Aorta (tissue), 5 donors: ENCODE measurements at regions not wholly inside any gene's neighbourhood (a gene's known extent, or its start where the extent isn't known, plus 50 kb on each side); places are given as distances from the start of the nearest gene placed in this dataset.

Experiments used
- ATAC-seq: fragments of 200-7000 bp; cut with Tn5 transposase; one replicate; pipeline ENCODE4 v1.9.1; 2022; ENCODE audit warnings: moderate library complexity; ENCODE audit not compliant: low FRiP score
- DNase-seq, 2 donors: peaks; one replicate each; pipeline ENCODE4 v3.0.0-alpha.2; 2020
- H3K27ac ChIP-seq, 2 donors: one replicate each; pipeline ENCODE4 v1.5.1; 2013; ENCODE audit warnings: low read length in 2 of 2, mild to moderate bottlenecking in 2 of 2, moderate library complexity in 2 of 2, control low read depth in 1 of 2, inconsistent platforms in 1 of 2, low read depth in 1 of 2
- H3K27me3 ChIP-seq, 2 donors: one replicate each; pipeline ENCODE4 v1.6.1; 2013; ENCODE audit warnings: control low read depth in 1 of 2, low read length in 1 of 2, mild to moderate bottlenecking in 1 of 2, moderate library complexity in 1 of 2; ENCODE audit not compliant: insufficient read depth in 2 of 2, control insufficient read depth in 1 of 2
- H3K36me3 ChIP-seq, 2 donors: one replicate each; pipeline ENCODE4 v1.6.1; 2013; ENCODE audit warnings: control low read depth in 1 of 2, low read length in 1 of 2, mild to moderate bottlenecking in 1 of 2; ENCODE audit not compliant: insufficient read depth in 2 of 2, control insufficient read depth in 1 of 2
- H3K4me1 ChIP-seq, 2 donors: one replicate each; pipeline ENCODE4 v1.6.1; 2013; ENCODE audit warnings: low read length in 2 of 2, control low read depth in 1 of 2, mild to moderate bottlenecking in 1 of 2, moderate library complexity in 1 of 2; ENCODE audit not compliant: insufficient read depth in 2 of 2, control insufficient read depth in 1 of 2
- H3K4me3 ChIP-seq, 2 donors: one replicate each; pipeline ENCODE4 v1.5.1; 2013; ENCODE audit warnings: low read length in 2 of 2, control low read depth in 1 of 2, mild to moderate bottlenecking in 1 of 2
- H3K9me3 ChIP-seq: one replicate; pipeline ENCODE4 v1.6.1; 2013; ENCODE audit warnings: mild to moderate bottlenecking, low read length; ENCODE audit not compliant: control insufficient read depth
- WGBS, 2 donors: extraction: QIAGEN DNeasy Blood & Tissue Kit; methylation state at CpG; one replicate each; pipeline ENCODE4 v1.1.7; 2013; 5-methylcytosine and 5-hydroxymethylcytosine counted together
- intact Hi-C, 2 donors: fragments of 100-400 bp; cut with DNase I; formaldehyde crosslinking; loops; one replicate each; pipeline versions ENCODE4 v1.14.2 to v1.15.0; 2022
- donor health status: healthy with polysubstance abuse.
- donor health status: Bipolar disorder and iron deficiency.
- donor health status: DM: no; HTN: no; CAD: no.
- donor health status: DM: no; HTN: no; CAD: no.
- donor health status: DM: yes; HTN: yes; CAD: no.

GRCh38 chr2:47226132-47226922 lies 50.0 kb upstream of the CALM2 start:
- Histone ChIP-seq H3K27me3 (no peaks in the 10 kb centered on the region), H3K4me3 (no peak overlapping the region), H3K36me3 (no peaks in the 10 kb centered on the region), H3K9me3 (no peaks in the 10 kb centered on the region), H3K27ac (no peak overlapping the region), H3K4me1 (no peaks in the 10 kb centered on the region)
- no peak for ATAC-seq
- intact Hi-C loops, result no loop called here
- WGBS, 2 donors, result 43 to 45% methylated on average over 4 of the region's 4 CpGs
- no peak for DNase-seq
